ENCODE measurements at regions not wholly inside any gene's neighbourhood (a gene's known extent, or its start where the extent isn't known, plus 50 kb on each side); places are given as distances from the start of the nearest gene placed in this dataset.

DNA sequence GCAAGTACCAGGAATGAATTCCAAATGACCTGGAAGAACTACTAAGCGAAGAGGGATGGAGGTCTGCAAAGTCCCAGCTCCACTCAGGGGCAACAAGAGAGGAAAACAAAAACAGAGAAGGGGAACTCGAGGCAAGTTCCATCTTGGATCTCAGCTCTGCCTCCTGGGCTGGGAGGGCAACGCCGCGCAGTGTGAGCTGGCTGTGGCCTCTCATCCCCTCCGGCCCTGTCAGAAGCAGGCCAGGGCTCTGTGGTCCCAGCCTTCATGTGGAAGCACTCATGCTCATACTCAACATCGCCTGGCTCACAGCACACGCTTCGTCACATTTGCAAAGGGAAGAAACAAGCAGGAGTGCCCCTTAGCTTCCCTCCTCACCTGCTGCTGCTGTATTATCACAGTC is 627.9 kb upstream of the MGMT start:
- DNase-seq, result no peak

DNA sequence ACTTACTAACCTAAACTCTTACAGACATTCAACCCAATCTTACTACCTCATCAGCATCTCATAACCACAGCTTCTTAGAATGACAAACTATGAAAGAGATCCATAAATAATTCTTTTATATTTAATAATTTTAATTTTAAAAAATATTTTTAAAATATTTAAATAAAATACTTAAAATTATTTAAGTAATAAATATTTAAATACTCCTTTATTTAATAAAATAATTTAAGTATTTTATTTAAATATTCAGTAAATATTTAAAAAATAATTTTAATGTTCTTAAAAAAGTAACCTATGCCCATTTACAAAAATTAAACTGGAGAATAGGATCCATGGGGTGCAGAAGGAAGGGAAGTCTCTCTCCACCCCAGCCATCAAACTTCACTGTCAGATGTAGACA is 627.3 kb upstream of the MGMT start:
- no peak for DNase-seq

DNA sequence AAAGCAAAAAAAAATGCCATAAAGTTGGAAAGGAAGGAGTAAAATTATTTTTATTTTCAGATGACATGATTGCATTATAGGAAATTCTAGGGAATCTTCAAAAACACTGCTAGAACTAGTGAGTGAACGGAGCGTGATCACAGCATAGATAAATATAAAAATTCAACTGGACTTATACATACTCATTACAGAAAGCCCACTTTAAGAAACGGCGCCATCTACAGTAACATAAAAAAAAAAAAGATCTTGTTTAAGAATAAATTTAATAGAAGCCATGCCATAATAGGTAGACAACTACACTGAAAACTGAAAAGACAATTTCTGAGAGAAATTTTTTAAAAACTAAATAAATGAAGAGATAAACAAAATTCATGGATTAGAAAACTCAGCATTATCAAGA is 623.1 kb upstream of the MGMT start:
- no peak for DNase-seq

DNA sequence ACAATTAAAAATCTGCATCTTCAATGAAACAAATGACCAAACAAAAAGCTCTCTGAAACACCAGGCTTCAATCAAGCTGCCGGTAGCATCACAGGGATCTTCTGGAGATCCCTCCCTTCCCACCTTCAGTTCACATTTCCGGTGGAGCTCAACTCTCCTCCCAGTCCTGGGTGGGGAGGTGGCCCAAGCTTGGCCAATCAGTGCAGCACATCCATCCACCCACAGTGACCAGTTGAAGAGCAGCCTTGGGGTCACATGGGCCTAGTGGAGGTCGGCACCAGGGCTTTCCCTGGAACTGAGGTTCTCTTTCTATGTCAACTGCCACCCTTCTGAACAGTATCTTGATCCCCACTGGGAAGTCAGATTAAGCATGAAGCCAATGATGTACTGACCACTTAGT is 620.1 kb upstream of the MGMT start:
- no peak for DNase-seq

DNA sequence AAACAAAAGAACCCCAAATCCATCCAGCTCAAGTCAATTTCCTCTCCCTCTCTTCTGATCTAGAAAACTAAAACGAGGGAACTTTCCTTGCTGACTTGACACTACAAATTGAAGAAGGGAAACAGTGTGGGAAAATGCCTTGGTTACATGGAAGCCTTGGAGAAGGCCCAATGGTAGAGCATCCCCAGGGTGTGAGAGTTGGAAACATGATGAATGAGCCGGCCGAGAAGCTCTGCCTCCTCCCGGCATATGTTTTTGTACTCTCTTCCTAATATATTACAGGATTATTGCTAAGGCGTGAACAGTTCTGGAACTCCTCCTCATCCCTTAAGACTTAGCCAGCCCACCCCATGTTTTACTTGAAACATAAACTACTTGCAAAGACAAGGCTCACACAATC is 618.2 kb upstream of the MGMT start:
- no peak for DNase-seq

DNA sequence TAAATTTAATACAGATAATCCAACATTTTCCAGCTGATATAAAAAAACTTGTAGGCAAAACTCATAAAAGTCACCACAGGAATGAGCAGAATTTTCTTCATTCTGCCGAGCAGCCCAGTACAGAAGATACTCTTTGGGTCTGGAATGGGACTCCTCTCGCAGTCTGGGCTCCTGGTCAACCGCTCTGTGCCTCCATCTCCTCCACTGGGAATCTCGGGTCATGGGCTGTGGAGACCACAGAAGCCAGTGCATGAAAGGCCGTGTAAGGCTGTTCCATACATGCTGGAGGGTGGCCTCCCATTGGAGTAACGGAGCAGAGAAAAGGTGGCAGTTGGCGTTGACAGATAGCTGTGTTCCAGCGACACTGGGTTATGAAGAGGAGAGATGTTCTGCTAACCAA is 616.4 kb upstream of the MGMT start:
- no peak for DNase-seq

DNA sequence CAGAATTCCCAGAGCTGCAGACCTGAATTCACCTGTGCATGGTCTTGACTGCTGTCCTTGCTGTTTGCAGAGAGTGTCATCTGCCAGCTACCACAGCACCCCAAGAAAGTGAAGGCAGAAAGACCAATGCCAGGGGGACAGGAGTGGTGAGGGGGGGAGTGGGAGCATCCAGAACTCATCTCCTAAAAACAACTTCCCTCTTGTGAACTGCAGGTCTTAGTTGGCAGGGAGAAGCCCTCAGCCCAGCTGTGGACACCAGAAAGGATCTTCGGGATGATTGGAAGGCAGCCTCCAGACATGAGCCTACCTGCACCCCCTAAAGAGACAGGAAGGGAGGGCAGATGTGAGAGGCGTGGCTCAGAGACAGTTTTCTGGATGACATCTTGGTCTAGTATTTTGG is 615.8 kb upstream of the MGMT start:
- no peak for DNase-seq

DNA sequence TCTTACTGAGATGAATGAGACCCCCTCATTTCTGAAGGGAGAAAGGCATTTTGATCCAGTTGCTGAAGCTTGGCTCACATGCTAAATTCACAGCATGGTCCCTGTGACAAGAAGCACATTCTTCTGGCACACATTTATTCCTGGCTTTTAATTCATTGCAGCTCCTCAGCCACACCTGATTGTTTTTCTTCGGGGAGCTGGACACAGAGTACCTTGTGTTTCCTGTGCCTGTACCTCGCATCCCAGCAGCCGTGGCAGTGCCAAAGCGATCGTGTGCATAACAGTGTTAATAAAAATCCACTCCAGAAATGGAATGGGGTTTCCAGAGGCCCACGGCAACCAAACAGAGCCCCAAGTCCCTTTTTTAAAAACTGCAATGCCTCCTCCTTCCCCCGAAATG is 615.3 kb upstream of the MGMT start:
- no peak for DNase-seq

DNA sequence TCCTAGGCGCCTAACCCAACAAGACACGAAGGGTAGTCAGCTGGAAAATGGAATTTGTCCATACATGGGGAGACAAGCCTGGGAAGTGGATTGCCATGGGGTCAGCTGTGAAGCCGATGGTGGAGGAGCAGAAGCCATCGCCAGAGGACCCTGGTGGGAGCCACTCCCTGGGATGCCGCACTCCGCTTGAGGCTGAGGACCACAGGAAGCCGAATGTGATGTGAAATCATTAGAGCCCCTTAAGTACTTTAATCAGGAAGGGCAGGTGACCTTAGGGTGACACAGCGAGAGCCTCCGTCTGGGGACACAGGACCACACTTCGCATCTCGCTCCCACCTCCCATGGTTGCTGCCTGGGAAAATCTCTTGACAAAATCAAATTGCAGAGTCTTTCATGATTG is 614.6 kb upstream of the MGMT start:
- DNase-seq, result no peak

DNA sequence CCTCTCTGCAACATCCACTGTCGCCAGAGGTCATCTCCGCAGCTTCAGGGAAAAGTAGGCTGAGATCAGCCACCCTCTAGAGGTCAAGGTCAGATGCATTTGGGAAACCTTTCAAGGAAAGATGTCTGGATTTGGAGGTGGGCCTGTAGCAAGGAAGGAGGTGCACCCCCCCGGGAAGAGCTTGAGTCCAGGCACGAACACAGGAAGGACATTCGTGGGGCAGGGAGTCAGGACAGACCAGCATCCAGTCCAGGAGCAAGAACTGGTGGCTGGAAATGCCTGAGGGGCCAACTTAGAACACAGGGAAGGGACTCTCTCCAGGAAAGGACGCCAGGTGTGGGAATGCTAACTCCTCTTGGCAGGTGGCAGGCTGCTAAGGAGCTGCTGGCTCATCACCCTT is 614.1 kb upstream of the MGMT start:
- DNase-seq, result no peak

DNA sequence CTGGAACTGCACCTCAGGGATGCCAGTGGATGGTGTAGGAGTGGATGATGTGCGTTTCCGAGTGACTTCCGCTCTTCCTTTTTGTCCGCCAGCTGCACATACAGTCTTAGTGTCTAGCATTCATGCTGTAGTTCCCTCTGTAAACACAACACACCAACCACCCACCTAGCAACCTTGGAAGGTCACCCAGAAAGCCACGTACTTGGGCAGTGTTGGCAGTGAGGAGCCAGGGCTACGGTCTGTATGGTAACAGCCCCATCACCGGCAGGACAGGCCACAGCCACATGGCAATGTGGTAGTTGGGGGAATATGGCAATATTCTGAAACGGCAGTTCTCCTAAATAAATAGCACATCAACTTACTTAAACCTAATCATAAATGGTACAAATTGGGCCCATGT is 613.5 kb upstream of the MGMT start:
- DNase-seq, result no peak

DNA sequence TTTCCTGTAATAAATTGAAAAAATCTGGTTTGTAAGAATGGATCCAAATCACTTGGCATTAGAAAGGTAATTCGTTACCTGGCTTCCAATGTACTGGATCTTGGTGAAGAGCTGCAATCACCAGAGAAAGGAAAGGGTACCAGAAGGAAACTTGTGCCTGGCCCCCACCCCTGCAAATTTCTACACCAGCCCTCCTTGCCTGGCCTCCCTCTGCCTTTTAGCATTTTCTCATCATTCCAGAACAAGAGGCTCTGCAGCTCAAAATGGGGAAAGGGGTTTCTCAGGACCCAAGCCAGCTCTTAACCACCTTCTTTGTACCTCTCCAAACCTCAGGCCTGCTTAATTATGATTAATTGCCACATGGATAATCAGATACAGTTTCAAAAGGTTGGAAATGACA is 612.8 kb upstream of the MGMT start:
- no peak for DNase-seq

DNA sequence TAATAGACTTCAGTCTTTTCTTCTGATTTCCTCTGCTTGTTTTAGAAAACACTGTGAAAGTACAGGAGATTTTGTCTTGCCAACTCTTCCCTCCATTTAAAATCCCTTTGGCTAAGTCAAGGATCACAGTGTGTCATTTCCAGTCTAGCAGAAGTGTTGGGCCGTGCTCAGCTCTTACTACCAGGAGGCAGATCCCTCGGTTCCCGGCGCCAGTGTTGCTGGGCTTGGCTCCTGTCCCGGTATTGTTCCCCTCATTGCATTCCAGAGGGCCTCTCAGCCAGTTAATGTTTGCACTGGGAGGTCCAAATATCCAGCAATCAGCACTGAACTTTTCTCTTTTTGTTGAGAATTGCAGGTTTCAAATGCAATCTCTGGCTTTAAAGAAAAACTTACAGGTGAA is 612.1 kb upstream of the MGMT start:
- DNase-seq, result peak; percentile 30 to 42

DNA sequence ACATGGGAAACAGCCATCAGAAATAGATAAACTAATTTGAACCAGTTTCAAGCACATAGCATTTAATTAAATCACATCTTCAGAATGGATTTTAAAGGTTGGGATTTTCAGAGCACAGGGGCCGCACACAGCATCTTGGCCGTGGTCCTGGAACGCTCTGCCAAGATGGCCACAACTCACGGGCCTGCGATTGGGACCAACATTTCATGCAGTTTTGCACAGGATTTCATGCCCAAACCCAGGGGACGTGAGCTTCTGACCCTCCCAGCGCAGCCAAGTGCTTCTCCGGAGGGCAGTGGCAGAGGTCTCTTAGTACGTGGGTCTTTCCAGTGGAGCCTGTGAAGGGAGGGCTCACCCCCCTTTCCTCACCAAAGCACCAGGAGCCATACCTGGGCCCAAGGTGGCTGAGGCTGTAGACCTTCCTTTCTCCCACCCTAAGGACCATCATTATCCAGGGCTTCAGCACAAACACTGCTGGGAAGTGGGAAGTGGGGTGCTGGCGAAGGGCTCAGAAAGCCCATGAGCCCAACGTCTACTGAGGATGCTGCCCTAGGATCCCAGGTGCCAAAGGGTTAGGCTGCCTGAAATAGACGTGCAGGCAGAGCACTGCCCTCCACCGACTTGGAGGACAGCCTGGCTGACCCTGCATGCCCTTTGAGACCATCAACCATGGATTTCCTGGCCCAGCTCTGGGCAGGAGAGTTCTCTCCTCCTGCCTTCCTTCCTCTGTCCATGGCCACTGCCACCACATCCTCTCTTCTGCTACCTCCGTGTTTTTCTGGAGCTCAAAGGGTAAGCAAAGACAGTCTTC is 611.2 kb upstream of the MGMT start:
- no peak for DNase-seq

DNA sequence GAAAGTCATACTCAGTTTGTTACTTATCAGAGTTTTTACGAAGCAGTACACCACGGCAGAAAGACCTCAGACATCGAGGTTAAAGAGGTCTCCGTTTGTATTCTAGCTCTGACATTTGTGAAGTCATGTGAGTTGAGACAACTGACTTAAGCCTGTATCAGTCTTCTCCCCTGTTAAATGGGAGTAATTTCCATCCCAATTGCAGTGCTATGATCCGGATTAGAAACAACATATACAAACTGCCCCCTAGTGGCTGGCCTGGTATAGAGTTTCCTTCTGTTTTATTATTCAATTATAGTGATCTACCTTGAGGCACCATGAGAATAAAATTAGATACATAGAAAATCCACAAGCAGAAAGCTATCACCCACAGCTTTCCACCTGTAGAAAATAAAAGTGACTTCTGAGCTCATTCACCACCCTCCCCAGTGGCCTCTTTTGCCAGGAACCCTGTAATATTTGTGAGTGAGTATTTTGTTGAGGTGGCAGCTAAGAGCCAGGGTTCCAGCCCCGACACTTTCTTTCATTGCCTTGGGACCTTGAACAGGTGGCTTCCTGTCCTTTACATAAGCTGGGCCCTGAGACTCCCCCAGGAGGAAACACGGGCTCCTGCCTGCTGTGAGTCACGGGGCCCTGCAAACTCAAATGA is 607.2 kb upstream of the MGMT start:
- DNase-seq, result no peak

DNA sequence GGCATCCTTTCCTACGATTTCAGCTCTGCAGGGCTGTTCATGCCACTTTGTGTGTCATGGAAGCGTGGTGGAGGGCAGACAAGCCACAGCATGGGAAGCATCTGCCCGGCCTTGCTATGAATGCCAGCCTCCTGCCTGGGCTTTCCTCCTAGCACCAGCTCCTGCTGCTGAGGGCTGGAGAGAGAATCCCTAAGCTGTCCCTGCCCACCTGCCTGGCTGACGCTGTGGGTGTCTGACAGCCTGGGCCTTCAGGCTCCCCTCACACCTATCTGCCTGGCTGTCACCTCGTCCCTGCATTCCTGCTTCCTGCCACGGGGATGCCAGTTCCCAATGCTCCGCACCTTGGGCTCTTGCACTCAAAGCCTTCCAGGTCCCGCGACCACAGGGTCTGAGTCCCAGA is 606.5 kb upstream of the MGMT start:
- no peak for DNase-seq

DNA sequence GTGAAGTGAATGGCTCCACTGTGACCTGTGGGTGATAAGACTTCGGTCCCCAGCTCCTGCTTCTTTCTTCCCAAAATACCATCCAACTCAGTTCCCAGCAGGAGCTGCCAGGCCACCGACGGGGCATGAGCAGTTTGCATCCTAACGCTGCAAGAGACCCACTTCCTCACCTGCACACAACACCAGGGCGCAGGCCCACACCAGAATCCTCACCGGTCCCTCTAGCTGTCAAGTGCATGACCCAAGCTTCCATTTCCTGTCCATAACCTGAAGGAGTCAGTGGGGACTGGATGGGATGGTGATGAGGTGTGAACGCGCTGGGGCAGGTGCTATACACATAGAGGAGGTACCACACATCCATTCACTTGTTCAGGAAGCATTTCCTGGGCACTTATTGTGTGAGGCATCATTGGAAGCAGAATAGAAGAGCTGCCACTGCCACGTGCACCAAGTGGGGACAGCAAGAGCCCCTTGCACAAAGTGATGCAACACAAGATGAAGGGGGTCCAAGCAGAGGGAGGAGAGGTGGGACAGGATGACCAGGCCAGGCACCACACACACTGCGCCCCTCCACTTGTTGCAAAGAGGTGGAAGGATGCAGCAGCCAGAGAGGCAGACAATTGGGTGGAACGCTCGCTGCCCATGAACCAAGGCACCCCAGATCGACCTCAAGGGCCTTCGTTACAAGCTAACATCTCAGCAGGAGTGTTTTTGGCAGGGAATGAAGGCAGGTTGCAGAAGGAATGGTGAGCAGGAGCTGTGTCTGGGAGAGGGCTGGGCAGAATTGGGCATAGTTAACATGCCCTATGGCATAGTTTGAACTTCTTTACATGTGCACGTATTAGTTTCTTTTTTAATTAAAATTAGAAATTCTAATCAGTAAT is 605.8 kb upstream of the MGMT start:
- DNase-seq, result no peak

DNA sequence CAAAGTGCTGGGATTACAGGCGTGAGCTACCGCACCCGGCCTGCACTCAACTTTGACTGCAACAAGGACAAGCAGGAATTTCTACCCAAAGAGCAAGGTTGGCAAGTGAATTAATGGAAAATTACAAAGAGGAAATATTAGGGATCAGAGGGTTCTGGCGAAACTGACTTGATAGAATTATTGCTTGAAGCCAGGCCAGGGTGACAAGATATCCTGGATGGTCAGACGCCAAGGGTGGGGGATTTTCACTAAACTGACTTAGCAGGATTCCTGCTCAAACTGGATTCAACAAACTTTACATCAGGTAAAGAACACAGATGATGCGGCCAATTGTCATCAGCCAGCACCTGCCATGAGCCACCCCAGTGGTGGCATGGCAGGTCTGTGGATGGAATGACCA is 603.6 kb upstream of the MGMT start:
- DNase-seq, result no peak

DNA sequence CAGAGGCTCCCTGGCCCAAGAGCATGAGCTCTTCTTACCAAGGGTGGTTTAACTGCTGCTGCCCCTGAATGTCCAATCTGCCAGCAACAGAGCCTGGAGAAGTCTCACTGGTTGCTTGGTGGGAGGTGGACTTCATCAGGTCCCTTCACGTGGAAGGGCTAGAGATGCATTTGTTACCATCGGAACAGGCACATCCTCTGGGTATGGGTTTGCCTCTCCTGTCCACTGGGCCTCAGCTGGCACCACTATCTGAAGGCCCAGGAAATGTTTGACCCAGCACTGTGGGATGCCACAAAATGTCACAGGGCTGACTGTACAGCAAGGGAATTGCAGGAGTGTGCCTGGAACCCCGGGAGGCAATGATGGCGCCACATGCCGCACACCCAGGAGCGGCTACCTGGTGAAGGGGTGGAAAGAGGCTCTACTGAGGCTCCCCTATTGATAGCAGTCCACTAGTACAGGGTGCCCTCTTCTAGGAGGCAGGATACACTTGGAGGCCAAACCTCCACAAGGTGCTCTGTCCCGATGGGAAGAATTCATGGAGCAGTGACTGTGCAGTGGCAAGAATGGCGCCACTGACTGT is 603.1 kb upstream of the MGMT start:
- no peak for DNase-seq

DNA sequence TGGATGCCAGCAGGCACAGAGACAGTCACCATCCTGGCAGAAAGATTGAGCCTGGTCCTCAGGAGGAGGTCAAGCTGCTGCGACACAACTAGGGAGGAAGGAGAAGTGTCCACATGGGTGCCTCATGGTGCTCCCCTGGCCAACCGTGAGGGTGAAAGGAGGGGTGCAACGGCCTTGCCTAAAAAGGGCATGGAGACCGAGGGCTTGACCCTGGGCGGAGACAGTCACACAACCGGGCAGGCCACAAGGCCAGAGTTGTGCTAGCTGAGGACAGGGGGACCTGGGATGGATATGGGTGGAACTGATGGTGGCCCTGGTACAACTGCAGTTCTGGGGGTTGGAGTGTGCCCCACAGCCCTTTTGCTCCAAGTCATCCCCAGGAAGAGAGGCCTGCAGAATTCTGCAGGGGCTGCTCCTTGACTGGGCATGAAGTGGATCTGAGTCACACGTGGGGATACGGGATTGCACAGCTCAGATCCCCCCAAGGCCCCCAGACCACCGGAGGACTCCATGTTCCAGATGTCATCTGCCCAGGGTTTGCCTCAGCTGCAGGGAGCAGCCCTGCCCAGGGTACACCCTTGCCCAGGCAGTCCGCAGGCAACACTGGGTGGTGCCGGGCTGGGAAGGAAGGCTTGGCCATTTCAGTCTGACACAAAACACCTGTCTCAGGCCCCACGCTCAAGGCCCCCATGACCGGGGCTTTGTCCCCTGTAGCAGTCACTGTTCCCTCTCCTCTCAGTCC is 602.3 kb upstream of the MGMT start:
- DNase-seq, result no peak

DNA sequence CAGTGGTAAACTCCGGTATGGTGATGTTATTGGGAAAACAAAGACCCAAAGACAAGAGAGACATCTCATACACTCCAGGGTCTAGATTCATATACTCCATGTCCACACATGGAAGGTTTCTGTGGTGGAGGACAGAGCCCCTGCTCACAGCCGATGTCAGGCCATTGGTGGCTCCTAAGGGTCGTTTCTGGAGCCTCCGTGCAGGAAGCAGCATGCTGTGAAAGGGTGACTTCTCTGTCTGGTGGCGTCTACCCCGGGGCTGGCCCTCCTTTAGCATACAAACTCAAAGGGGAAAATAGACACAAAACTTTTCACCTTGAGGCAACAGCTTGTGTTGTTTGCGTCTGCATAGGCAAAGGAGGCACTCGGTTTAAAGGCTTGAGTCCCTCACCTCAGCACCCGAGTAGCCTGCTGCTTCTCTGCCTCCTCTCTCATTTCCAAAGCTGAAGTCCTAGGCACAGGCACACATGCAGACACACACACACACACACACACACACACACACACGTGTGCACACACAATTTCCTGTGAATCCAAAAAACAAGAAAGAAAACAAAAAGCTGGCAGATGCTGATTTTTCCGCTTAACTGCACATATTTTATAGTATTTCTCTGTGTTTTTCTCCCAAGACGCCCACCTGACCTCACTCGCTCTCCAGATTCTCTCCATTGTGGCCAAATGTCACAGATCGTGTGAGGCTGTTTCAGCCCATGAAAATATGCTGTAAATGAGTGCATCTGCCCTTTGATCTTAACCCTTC is 601.4 kb upstream of the MGMT start:
- DNase-seq, result no peak

DNA sequence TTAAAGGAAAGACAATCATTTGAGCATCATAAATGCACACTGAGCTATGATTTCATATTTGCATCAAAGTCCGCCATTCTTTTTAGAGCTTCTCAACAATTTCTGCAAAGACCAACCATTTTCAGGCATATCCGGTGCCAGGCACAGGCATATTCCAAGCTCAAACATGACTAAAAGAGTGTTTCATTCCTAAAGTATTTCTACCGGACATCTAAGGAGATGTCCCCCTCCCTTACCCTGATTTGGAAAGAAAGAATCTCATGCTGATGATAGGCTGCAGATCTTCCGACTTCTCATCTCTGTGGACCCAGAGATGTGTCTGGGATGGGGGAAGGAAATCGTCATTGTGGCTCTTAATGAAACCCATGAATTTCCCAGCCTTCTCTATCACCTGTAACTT is 600.5 kb upstream of the MGMT start:
- DNase-seq, result no peak

Data from NCI-H187 (cell line).